GM19238 (cell line): ENCODE measurements at regions not wholly inside any gene's neighbourhood (a gene's known extent, or its start where the extent isn't known, plus 50 kb on each side); places are given as distances from the start of the nearest gene placed in this dataset.
"Not testable (repeated sequence)": the region's sequence is repeated elsewhere in the genome, so short reads cannot be mapped to it uniquely, and the experiment has no call there.

Experiments used
- DNase-seq: peaks from one replicate; pipeline ENCODE4 v3.0.0; 2011; ENCODE audit warnings: low spot score; ENCODE audit not compliant: insufficient read length

- DNase-seq, result no peak
Observed at GRCh38 chr2:173467751-173468150, 113.1 kb downstream of the CDCA7 start.

- DNase-seq, result no peak
Observed at GRCh38 chr2:173468266-173468793, 113.7 kb downstream of the CDCA7 start.

GRCh38 chr2:173472112-173472511, 117.4 kb downstream of the CDCA7 start:
- DNase-seq, result no peak

GRCh38 chr2:173483137-173483536, 128.5 kb downstream of the CDCA7 start:
- no peak for DNase-seq

DNA sequence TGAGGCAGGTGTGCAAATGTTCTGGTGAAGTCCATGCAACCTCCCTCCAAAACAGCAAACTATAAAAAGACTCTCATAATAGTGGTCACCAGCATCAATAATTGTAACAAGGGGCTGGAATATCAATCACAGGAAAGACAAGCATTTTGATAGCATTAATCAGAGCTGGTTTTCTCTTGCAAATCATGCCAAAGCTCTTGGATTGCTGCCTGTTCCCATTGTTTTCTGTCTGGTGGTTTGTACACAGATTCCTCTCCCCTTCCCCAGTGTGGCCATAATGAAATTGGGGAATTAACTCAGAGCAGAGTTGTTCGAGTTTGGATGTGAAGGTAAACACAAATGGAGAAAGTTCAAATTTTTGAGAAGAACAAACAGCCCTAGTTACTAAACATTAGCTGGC, 134.2 kb downstream of the CDCA7 start:
- DNase-seq, result no peak

GRCh38 chr2:173491418-173491817, 136.7 kb downstream of the CDCA7 start:
- no peak for DNase-seq

- DNase-seq, result no peak
Observed at GRCh38 chr2:173493874-173494273, 139.2 kb downstream of the CDCA7 start.

- DNase-seq, result no peak
Observed at GRCh38 chr2:173496746-173497145, 142.1 kb downstream of the CDCA7 start.

DNA sequence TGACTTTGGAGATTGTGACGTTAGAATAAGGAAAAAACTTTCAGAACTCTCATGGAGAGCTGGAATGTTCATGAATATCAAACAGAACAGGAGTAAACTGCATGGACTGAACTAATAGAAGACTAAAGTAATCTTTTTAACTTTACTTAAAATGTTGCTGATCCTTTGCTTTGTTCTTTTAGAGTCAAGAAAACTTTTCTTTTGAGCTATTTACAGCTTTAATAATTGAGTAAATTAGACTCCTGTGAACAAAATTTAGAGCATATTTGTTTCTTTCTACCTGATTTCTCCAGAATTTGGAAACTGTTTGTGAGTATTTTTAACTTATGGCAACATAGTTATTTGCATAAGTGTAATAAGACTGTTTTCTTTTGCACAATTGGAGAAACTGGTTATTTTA, 146.3 kb downstream of the CDCA7 start:
- DNase-seq, result no peak

- no peak for DNase-seq
Observed at GRCh38 chr2:173502296-173502695, 147.6 kb downstream of the CDCA7 start.

DNA sequence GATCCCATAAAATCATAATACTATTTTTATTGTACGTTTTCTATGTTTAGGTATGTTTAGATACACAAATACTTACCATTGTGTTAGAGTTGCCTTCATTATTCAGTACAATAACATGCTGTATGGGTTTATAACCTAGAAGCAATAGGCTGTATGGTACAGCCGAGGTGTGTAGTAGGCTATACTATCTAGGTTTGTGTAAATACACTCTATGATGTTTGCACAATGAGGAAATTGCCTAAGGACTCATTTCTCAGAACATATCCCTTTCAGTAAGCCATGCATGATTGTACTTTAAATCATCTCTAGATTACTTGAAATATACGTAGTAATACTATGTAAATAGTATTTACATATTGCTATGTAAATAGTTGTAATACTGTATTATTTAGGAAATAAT, 156.7 kb downstream of the CDCA7 start:
- no peak for DNase-seq

- no peak for DNase-seq
Observed at GRCh38 chr2:173511942-173512341, 157.3 kb downstream of the CDCA7 start.

- DNase-seq, result no peak
Observed at GRCh38 chr2:173513107-173513727, 158.5 kb downstream of the CDCA7 start.

DNA sequence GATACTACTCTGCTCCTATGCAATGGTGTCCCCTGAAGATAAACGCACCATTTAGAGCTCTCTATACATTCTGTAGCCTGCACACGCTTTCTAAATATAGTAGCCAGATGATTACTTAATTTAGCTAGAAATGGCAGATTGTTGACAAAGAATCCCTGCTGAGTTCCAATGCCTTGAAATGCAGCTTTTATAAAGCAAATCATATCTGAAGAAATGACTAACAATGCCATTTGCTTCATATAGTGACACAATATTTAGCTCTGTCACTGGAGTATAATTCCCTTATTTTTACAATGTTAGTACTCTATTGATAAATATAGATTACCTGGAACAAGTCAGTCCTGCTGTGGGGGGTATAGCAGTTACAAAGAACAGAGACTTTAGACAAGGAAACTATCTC, 166.2 kb downstream of the CDCA7 start:
- no peak for DNase-seq

DNA sequence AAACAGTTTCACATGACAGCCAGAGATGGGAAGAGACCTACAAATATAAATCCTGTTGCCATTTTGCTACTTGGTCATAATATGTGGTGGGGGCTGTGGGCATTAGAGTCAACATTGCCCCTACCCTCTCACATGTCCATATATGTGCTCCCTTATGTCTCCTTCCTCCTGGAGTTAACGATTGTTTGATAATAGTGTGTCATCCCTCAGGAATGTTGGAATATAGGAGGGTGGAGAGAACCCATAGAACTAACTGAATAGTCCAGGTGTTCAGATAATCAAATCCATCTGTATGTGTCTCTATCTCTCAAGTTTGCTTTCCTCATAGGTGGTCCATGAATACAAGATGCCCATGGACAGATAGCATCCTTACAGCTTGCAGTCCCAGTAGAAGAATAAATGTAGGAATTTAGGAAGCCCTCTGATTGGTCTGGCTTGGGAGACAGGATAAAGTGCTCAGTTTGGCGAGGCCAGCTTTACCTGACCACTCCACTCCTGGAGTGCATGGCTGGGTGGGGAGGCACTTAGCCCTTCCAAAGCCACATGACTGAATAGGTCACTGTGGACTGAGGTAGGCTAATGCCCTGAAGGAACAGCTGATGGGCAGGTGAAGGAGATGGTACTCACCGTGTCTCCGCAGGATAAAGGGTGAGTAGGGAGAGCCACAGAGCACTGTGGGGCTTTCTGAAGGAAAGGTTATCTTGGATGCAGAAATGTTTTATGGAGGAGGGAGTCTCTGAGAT, 166.9 kb downstream of the CDCA7 start:
- DNase-seq, result no peak

DNA sequence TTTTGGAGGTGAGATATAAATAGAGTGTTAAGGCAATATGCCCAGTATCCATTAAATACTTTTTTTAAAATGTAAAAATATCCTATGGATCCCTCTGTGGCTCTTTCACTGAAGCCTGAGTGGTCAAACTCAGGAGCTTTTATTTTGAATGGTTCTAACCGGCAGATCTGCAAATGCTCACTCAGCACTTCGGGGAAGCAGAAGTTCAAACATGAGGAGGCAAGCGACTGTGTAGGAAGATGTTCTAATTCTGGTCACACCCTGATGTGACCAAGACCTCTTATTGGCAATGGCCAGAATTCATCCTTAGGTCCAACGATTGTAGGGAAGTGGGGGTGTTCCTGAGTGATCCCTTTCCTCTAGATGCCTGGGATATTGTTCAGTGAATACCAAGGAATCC, 168.8 kb downstream of the CDCA7 start:
- DNase-seq, result no peak

DNA sequence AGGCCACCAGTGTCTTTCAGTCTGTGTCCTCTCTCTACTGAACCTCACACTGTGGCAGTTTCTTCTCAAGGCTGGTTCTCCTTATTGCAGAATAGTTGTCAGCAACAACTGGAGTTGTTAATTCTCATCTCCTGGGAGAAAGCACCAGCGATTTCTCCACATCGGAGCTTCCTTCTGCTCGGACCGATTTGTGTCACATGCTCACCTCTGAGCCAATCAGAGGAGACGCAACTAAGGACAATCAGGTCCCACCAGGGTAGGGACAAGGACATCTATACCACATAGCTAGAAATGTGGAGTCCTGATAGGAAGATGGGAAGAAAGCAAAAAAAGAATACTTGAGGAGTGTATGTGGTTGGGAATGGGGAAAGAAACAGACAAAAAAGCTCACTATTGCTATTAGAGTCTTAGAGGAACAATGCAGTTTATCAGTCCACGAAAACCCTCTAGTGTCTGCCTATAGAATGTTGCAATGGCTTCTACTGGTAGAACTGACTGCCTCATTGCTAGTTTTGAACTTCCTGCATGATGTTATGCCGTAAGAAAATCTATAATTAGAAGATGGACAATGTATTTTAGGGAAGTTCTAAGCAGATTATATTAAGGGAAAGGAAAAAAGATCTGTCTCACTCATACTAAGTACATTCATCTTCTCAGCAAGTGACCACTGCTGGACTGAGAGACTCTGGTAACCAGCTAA, 169.7 kb downstream of the CDCA7 start:
- no peak for DNase-seq

DNA sequence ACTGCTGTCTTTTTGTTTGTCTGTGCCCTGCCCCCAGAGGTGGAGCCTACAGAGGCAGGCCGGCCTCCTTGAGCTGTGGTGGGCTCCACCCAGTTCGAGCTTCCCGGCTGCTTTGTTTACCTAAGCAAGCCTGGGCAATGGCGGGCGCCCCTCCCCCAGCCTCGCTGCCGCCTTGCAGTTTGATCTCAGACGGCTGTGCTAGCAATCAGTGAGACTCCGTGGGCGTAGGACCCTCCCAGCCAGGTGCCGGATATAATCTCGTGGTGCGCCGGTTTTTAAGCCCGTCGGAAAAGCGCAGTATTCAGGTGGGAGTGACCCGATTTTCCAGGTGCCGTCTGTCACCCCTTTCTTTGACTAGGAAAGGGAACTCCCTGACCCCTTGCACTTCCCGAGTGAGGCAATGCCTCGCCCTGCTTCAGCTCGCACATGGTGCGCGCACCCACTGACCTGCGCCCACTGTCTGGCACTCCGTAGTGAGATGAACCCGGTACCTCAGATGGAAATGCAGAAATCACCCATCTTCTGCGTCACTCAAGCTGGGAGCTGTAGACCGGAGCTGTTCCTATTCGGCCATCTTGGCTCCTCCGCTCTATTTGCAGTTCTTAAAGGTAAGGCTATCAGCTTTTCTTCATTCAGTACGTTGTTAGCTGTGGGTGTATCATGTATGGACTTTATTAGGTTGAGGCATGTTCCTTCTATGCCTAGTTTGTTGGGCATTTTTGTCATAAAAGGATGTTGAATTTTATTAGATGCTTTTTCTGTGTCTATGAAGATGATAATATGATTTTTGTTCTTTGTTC, 178.3 kb downstream of the CDCA7 start:
- not testable (repeated sequence) for DNase-seq

DNA sequence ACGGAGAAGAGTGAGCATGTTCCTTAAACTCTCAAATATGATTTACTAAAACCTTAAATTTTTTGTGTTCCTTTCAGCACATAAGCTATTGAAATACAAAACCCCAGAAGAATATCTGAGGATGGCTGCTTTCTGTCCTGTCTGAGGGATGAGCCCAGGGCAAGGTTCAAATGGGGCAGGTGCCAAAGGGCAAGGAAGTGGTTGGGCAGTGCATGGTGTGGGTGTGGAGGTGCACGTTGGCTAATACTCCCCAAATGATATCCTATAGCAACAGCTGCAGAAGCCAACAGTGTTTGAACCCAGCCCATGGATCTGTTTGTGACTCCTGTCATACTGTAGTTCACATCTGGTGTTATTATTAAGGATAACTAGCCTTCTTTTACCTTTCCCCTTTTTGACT, 183.0 kb downstream of the CDCA7 start:
- no peak for DNase-seq

GRCh38 chr2:173539615-173540014, 184.9 kb downstream of the CDCA7 start:
- DNase-seq, result no peak

DNA sequence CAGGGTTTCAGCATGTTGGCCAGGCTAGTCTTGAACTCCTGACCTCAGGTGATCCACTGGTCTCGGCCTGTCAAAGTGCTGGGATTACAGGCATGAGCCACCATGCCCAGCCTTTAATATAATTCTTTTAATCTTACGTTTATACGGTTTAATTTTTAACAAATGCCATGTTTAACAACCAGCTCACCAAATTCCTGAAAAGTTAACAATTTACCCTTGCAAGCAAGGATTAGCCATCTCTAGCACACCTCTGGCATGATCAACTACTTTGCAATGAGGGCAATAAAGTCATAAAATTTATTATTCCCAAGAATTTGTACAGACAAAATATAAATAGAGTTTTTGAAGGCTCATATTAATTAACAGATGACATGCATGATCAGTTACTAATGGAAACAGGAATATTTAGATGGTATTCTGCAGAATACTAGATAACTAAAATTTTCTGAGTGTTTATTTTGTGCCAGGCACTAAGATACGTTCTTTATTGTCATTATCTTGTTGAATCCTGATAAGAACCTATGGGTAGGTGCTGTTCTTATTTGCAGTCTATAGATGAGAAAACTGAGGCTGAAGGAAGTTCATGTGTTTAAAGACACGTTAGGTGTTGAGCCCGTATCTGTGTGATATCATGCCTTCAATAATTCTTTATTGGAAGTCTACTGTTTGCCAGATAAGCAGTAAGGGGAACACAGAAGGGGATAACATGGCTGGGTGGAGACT, 190.1 kb downstream of the CDCA7 start:
- no peak for DNase-seq
